ENCODE measurements at regions not wholly inside any gene's neighbourhood (a gene's known extent, or its start where the extent isn't known, plus 50 kb on each side); places are given as distances from the start of the nearest gene placed in this dataset.

DNA sequence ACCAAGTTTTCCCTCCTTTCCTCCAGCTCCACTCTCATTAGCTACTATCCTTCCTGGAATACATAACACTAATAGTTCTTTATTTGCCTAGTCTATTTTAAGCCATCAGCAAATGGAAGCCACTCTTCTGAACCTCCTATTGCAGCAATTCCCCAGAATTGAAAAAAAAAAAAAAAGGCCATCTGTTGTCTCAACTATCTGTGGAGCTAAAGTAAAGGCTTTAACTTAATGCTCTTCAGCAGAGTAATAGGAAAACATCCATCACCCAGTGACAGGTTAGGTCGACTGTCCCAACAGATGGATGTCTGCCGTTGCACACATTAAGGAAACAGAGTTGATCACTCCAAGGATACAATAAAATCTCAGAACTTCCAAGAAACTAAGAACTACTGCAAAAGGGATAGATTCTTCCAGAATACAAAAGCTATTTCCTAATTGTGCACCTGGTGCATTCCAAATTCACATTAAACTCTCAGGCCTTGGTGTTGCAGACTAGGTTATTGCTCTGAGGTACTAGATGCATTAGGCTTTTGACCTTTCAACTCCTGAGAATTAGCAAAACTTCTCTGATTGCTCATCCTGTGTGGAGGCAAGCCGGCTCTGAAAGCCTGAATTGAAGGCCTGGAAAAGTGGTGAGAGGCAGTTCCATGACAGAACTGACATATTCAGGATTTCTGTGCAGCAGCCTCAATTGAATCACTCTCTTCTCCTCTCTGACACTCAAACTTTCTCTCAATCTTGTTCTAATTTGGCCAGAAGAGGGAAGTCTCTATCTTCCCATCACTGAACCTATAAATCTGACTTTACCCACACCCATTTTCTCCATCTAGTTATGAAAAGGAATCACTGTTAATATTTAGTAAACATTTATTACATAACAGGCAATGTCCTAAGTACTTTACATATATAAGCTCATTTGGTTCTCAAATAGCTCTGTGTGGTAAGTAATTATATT is 238.4 kb upstream of the HMGA2 start:
- no peak for DNase-seq (ENCODE audit: low read depth)
- TF ChIP-seq, protein P1, sequence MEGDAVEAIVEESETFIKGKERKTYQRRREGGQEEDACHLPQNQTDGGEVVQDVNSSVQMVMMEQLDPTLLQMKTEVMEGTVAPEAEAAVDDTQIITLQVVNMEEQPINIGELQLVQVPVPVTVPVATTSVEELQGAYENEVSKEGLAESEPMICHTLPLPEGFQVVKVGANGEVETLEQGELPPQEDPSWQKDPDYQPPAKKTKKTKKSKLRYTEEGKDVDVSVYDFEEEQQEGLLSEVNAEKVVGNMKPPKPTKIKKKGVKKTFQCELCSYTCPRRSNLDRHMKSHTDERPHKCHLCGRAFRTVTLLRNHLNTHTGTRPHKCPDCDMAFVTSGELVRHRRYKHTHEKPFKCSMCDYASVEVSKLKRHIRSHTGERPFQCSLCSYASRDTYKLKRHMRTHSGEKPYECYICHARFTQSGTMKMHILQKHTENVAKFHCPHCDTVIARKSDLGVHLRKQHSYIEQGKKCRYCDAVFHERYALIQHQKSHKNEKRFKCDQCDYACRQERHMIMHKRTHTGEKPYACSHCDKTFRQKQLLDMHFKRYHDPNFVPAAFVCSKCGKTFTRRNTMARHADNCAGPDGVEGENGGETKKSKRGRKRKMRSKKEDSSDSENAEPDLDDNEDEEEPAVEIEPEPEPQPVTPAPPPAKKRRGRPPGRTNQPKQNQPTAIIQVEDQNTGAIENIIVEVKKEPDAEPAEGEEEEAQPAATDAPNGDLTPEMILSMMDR (IDR thresholded peaks at IDR 0.05; ENCODE audit: low read depth, low read length): no peak
- TF ChIP-seq, protein P2, sequence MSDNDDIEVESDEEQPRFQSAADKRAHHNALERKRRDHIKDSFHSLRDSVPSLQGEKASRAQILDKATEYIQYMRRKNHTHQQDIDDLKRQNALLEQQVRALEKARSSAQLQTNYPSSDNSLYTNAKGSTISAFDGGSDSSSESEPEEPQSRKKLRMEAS (IDR thresholded peaks at IDR 0.05; ENCODE audit: low read depth, low read length): no peak
- TF ChIP-seq MYC (IDR thresholded peaks at IDR 0.05; ENCODE audit: low read depth, low read length) (no peak), POLR2A (IDR thresholded peaks at IDR 0.05; ENCODE audit: extremely low read depth, insufficient read length) (no peak)
- H3K4me3 ChIP-seq (ENCODE audit: low read depth, low read length): no peak overlapping the region

GRCh38 chr12:65586796-65587195 is 237.5 kb upstream of the HMGA2 start:
- no peak for DNase-seq (ENCODE audit: low read depth)
- TF ChIP-seq MYC (IDR thresholded peaks at IDR 0.05; ENCODE audit: low read depth, low read length) (no peak), POLR2A (IDR thresholded peaks at IDR 0.05; ENCODE audit: extremely low read depth, insufficient read length) (no peak)
- TF ChIP-seq, protein P2 (IDR thresholded peaks at IDR 0.05; ENCODE audit: low read depth, low read length): no peak
- no peak overlapping the region for H3K4me3 ChIP-seq (ENCODE audit: low read depth, low read length)

GRCh38 chr12:65590318-65590717 is 234.0 kb upstream of the HMGA2 start:
- no peak overlapping the region for H3K4me3 ChIP-seq (ENCODE audit: low read depth, low read length)
- no peak for DNase-seq (ENCODE audit: low read depth)
- TF ChIP-seq POLR2A (IDR thresholded peaks at IDR 0.05; ENCODE audit: extremely low read depth, insufficient read length): no peak
- TF ChIP-seq MYC (IDR thresholded peaks at IDR 0.05; ENCODE audit: low read depth, low read length): no peak
- TF ChIP-seq, protein P2 (IDR thresholded peaks at IDR 0.05; ENCODE audit: low read depth, low read length): no peak
- TF ChIP-seq, protein P1 (IDR thresholded peaks at IDR 0.05; ENCODE audit: low read depth, low read length): no peak

- TF ChIP-seq, protein P2 (IDR thresholded peaks at IDR 0.05; ENCODE audit: low read depth, low read length): no peak
- TF ChIP-seq, protein P1 (IDR thresholded peaks at IDR 0.05; ENCODE audit: low read depth, low read length): no peak
- TF ChIP-seq POLR2A (IDR thresholded peaks at IDR 0.05; ENCODE audit: extremely low read depth, insufficient read length): no peak
- TF ChIP-seq MYC (IDR thresholded peaks at IDR 0.05; ENCODE audit: low read depth, low read length): no peak
- DNase-seq (ENCODE audit: low read depth): no peak
- no peak overlapping the region for H3K4me3 ChIP-seq (ENCODE audit: low read depth, low read length)
These were observed 231.9 kb upstream of the HMGA2 start for GRCh38 chr12:65592416-65592815.

DNA sequence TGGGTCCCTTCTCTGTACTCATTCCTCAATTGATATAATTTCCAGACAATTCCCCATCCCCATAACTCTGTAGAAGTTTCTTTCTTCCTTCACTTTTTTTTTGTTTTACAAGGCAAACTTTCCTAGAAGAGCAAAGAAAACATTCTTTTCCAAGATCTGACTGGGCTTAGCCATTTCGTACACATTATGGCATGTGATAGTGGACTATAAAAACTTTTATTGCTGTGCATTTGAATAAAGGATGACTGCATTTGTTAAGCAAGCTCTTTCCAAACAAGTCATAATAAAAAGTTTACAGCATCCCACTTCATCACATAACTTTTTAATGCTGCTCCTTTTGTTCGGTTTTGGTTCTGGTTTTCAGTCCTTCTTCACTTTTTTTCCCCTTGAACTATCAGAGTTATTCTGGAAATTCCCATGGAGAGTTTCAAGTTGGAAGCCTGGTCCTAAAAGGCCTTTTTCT is 231.0 kb upstream of the HMGA2 start:
- TF ChIP-seq POLR2A (IDR thresholded peaks at IDR 0.05; ENCODE audit: extremely low read depth, insufficient read length) (no peak), MYC (IDR thresholded peaks at IDR 0.05; ENCODE audit: low read depth, low read length) (no peak)
- TF ChIP-seq, protein P2 (IDR thresholded peaks at IDR 0.05; ENCODE audit: low read depth, low read length): no peak
- TF ChIP-seq, protein P1 (IDR thresholded peaks at IDR 0.05; ENCODE audit: low read depth, low read length): no peak
- no peak for DNase-seq (ENCODE audit: low read depth)
- H3K4me3 ChIP-seq (ENCODE audit: low read depth, low read length): no peak overlapping the region

- no peak for DNase-seq (ENCODE audit: low read depth)
- H3K4me3 ChIP-seq (ENCODE audit: low read depth, low read length): no peak overlapping the region
These were observed 229.9 kb upstream of the HMGA2 start for GRCh38 chr12:65594409-65594808.

More at GRCh38 chr12:65594409-65594808, 229.9 kb upstream of the HMGA2 start:
- no peak for TF ChIP-seq MYC (IDR thresholded peaks at IDR 0.05; ENCODE audit: low read depth, low read length)
- TF ChIP-seq, protein P1 (IDR thresholded peaks at IDR 0.05; ENCODE audit: low read depth, low read length): no peak
- TF ChIP-seq POLR2A (IDR thresholded peaks at IDR 0.05; ENCODE audit: extremely low read depth, insufficient read length): no peak
- TF ChIP-seq, protein P2 (IDR thresholded peaks at IDR 0.05; ENCODE audit: low read depth, low read length): no peak
